AG04450 (cell line): ENCODE measurements at regions not wholly inside any gene's neighbourhood (a gene's known extent, or its start where the extent isn't known, plus 50 kb on each side); places are given as distances from the start of the nearest gene placed in this dataset.

Experiments used
- CTCF ChIA-PET: fragments of 300-600, 350-600 bp; formaldehyde crosslinking; extraction: SDS; loops from one replicate; lab custom pipeline; 2022; ENCODE audit warnings: antibody characterized with exemption, inconsistent platforms; lab: Charles Lee
- POLR2A ChIA-PET: fragments of 350-600 bp; formaldehyde crosslinking; extraction: SDS; loops from one replicate; lab custom pipeline; 2021; ENCODE audit warnings: antibody characterized with exemption, inconsistent platforms; lab: Yijun Ruan, JAX
- DNase-seq: peaks from one replicate; pipeline ENCODE4 v3.0.0-alpha.2; 2011; ENCODE audit warnings: low read depth, low spot score
- H3K27ac ChIP-seq: one replicate; pipeline ENCODE4 v1.5.1; 2012; ENCODE audit warnings: low read depth, low read length, control low read depth
- H3K27me3 ChIP-seq: one replicate; pipeline ENCODE4 v1.6.0; 2012; ENCODE audit warnings: low read length; ENCODE audit not compliant: control insufficient read depth, insufficient read depth
- H3K4me3 ChIP-seq: 2 replicates; pipeline ENCODE4 v1.5.1; 2011; ENCODE audit warnings: mild to moderate bottlenecking, low read depth, low read length, control low read depth
- H3K9me3 ChIP-seq: 2 replicates; pipeline ENCODE4 v1.5.1; 2012; ENCODE audit warnings: low read length; ENCODE audit not compliant: control insufficient read depth, insufficient read depth
- CTCF ChIP-seq: IDR thresholded peaks from 2 replicates; pipeline ENCODE4 v1.5.1; 2011; ENCODE audit warnings: low read depth, low read length, control low read depth, inconsistent platforms

- TF ChIP-seq CTCF: no peak
- ChIA-PET POLR2A (no interaction called here), CTCF (no interaction called here)
- no peak overlapping the region for H3K27ac ChIP-seq
- H3K9me3 ChIP-seq: peaks cover 79% of the 10 kb centered on the region
- H3K4me3 ChIP-seq: no peak overlapping the region
- no peak for DNase-seq
- no peaks in the 10 kb centered on the region for H3K27me3 ChIP-seq
Measured at GRCh38 chr4:8742546-8742945, 129.1 kb downstream of the HMX1 start.

GRCh38 chr4:8741513-8742226, 130.0 kb downstream of the HMX1 start:
- DNase-seq: no peak
- H3K9me3 ChIP-seq: peaks cover 79% of the 10 kb centered on the region
- H3K4me3 ChIP-seq: no peak overlapping the region
- H3K27ac ChIP-seq: no peak overlapping the region
- H3K27me3 ChIP-seq: no peaks in the 10 kb centered on the region
- CTCF ChIA-PET: no interaction called here
- no peak for TF ChIP-seq CTCF
- POLR2A ChIA-PET: no interaction called here

- Histone ChIP-seq H3K4me3 (no peak overlapping the region), H3K9me3 (peaks cover 71% of the 10 kb centered on the region), H3K27ac (no peak overlapping the region), H3K27me3 (no peaks in the 10 kb centered on the region)
- ChIA-PET POLR2A (no interaction called here), CTCF (no interaction called here)
- DNase-seq: no peak
- no peak for TF ChIP-seq CTCF
Measured at GRCh38 chr4:8740666-8741395, 130.8 kb downstream of the HMX1 start.

- no peak for DNase-seq
- CTCF ChIA-PET: interaction anchor here (0.7 kb wide), 1 partner anchor 52 kb away, joined by 6 read pairs; no protein-coding TSS in a partner anchor
Measured at GRCh38 chr4:8739820-8740665, 131.6 kb downstream of the HMX1 start.

More at GRCh38 chr4:8739820-8740665, 131.6 kb downstream of the HMX1 start:
- H3K27me3 ChIP-seq: no peaks in the 10 kb centered on the region
- H3K27ac ChIP-seq: no peak overlapping the region
- no peak for TF ChIP-seq CTCF
- peaks cover 71% of the 10 kb centered on the region for H3K9me3 ChIP-seq
- POLR2A ChIA-PET: no interaction called here
- H3K4me3 ChIP-seq: no peak overlapping the region
